ENCODE measurements at regions not wholly inside any gene's neighbourhood (a gene's known extent, or its start where the extent isn't known, plus 50 kb on each side); places are given as distances from the start of the nearest gene placed in this dataset.

DNA sequence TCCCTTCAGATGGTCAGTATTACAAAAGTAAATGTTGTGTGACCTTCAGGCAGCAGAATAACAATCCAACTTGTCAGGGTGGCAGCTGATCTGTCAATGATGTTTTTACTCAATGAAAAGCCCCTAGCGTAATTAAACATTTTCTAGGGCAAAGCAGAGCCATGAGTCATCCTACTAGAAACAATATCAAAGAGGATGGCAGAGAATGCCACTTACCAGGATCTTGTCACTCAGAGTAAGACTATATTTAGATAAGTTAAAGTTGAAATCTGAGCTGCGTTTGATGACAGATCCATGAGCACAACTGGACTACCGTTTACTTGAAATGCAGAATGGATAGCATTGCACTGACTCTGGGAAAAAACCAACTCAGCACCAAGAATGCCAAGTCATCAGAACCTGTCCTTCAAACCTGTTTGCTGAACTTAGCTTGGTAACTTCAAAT is 612.6 kb upstream of the ACVR2A start:
- no peaks in the 10 kb centered on the region for H3K4me1 ChIP-seq (ENCODE audit: insufficient read depth, low read length)
- H3K9me3 ChIP-seq (ENCODE audit: low read depth, low read length), result no peaks in the 10 kb centered on the region
- no peaks in the 10 kb centered on the region for H3K27me3 ChIP-seq (ENCODE audit: insufficient read depth, low read length)
- no peak overlapping the region for H3K4me3 ChIP-seq (ENCODE audit: low read length)

DNA sequence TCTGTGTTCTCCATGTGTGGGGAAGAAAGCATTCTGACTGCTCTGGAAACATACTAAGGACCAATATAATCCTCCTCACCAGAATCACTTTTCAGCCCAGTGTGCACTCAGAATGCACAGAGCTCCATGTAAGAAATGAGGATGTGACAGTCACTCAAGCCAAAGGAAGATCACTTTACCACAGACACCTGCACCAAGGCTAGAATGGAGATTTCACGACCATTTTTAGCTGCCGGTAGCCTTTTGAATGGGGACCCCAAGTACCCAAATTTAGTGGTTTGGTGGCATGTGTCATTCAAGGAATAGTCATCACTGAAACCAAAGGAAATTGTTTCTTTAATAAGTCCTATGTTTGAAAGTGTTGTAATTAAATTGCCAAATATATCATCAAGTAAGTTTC is 613.2 kb upstream of the ACVR2A start:
- no peaks in the 10 kb centered on the region for H3K27me3 ChIP-seq (ENCODE audit: insufficient read depth, low read length)
- H3K9me3 ChIP-seq (ENCODE audit: low read depth, low read length), result no peaks in the 10 kb centered on the region
- H3K4me3 ChIP-seq (ENCODE audit: low read length), result no peak overlapping the region
- no peaks in the 10 kb centered on the region for H3K4me1 ChIP-seq (ENCODE audit: insufficient read depth, low read length)

DNA sequence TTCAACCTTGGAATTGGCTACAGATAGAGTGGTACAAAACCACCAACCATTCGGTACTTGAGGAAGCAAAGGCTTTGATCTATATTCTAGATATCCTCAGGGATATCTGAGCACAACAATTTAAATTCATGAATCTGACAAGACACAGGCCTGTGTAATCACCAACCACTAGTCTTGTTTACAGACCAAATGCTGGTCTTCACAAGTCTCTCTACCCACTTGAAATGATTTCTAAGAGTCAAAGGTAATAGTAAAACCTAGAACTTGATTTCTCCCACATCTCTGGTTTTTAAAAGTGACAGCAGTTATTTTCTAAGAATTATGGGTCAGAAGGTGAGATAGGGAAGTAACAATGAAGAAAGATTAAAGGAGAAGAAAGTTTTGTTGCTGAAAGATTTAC is 613.7 kb upstream of the ACVR2A start:
- H3K4me3 ChIP-seq (ENCODE audit: low read length), result no peak overlapping the region
- no peaks in the 10 kb centered on the region for H3K9me3 ChIP-seq (ENCODE audit: low read depth, low read length)
- H3K4me1 ChIP-seq (ENCODE audit: insufficient read depth, low read length), result no peaks in the 10 kb centered on the region
- no peaks in the 10 kb centered on the region for H3K27me3 ChIP-seq (ENCODE audit: insufficient read depth, low read length)

DNA sequence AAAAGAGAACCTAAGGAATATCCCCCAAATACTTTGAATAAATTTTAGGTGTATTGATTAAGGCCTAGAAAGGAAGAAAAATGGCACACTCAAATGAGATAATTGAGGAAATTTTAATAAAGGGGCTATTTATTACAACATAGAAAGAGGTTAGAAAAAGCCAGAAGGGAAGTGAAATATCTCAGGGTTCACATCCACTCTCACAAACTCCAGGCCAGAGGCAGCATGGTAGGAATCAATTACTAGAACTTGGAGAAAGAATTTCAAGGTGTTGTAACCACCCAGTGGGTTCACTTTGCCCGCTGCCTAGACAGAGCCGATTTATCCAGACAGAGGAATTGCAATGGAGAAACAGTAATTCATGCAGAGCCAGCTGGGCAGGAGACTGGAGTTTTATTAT is 617.5 kb upstream of the ACVR2A start:
- Histone ChIP-seq H3K4me1 (ENCODE audit: insufficient read depth, low read length) (no peaks in the 10 kb centered on the region), H3K9me3 (ENCODE audit: low read depth, low read length) (no peaks in the 10 kb centered on the region), H3K27me3 (ENCODE audit: insufficient read depth, low read length) (no peaks in the 10 kb centered on the region), H3K4me3 (ENCODE audit: low read length) (no peak overlapping the region)

DNA sequence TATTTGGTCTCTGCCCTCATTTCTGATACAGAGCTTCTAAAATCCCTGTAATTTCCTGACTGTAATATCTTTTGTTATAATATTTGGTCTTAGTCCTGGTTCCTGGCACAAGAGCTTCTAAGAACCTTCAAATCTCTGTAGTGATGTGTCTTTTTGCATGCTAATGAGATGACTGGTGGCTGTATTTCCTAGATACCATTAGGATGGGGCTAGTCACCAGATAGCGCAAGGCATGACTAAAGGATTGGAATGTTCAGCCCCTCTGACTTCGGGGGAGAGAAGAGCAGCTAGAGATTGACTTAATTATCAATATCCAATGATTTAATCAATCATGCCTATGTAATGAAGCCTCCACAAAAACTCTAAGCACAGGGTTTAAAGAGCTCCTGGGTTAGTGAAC is 620.8 kb upstream of the ACVR2A start:
- H3K4me1 ChIP-seq (ENCODE audit: insufficient read depth, low read length), result no peaks in the 10 kb centered on the region

DNA sequence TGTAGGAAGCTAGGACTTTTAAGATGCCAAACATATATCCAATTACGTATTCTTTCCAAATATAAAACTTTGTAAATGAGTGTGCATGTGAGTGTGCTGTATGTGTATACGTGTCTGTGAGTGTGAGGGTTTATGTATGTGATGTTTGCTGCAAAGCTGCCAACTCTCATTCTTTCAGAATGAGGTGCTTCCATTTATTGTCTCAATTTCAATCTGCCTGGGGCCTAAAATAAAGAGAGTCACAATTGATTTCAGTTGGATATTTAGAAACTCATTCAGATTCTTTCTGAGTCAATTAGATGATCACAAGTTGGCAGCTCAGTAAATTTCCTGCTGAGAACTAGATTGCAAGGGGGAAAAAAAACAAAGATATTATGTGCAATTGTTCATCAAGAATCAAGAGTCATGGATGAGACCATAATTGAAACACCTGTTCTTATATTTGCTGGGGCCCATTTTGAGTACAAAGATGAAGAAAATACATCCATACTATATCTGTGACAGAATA is 621.2 kb upstream of the ACVR2A start:
- H3K4me1 ChIP-seq (ENCODE audit: insufficient read depth, low read length), result no peaks in the 10 kb centered on the region

More for the DNA sequence above, 620.8 kb upstream of the ACVR2A start:
- H3K27me3 ChIP-seq (ENCODE audit: insufficient read depth, low read length), result no peaks in the 10 kb centered on the region
- no peak overlapping the region for H3K4me3 ChIP-seq (ENCODE audit: low read length)
- no peaks in the 10 kb centered on the region for H3K9me3 ChIP-seq (ENCODE audit: low read depth, low read length)

DNA sequence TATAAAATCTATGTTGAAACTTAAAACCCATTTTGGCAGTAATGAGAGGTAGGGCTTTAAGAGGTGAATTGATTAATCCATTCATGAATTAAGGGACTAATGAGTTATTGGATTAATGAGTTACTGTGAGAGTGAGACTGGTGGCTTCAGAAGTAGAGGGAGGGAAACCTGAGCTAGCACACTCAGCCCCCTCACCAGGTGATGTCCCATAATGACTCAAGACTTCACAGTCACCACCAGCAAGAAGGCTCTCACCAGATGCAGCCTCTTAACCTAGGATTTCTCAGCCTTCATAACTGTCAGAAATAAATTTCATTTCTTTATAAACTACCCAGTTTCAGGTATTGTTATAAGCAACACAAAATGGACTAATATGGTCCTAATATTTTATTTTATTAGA is 621.7 kb upstream of the ACVR2A start:
- Histone ChIP-seq H3K4me1 (ENCODE audit: insufficient read depth, low read length) (no peaks in the 10 kb centered on the region), H3K9me3 (ENCODE audit: low read depth, low read length) (no peaks in the 10 kb centered on the region), H3K4me3 (ENCODE audit: low read length) (no peak overlapping the region), H3K27me3 (ENCODE audit: insufficient read depth, low read length) (no peaks in the 10 kb centered on the region)

More for the DNA sequence above, 621.2 kb upstream of the ACVR2A start:
- H3K4me3 ChIP-seq (ENCODE audit: low read length), result no peak overlapping the region
- no peaks in the 10 kb centered on the region for H3K27me3 ChIP-seq (ENCODE audit: insufficient read depth, low read length)
- H3K9me3 ChIP-seq (ENCODE audit: low read depth, low read length), result no peaks in the 10 kb centered on the region

DNA sequence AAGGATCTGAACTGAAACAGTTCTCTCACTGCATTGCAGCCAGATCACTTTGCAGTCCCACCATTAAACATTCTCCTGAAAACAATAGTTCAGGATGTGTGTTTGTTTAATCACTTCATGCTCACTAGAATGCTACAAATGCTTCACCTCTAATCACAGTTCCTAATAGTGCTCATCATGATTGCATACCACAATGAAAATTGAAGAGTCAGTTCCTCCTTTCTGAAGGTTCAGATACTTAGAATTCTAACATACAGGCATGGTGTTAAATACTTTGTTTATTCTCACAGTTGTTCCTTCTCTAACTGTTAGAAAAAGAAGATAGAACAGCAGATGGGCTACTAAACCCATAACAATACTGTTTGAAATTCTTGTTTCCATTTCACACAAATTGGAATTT is 622.3 kb upstream of the ACVR2A start:
- Histone ChIP-seq H3K4me1 (ENCODE audit: insufficient read depth, low read length) (no peaks in the 10 kb centered on the region), H3K9me3 (ENCODE audit: low read depth, low read length) (no peaks in the 10 kb centered on the region), H3K4me3 (ENCODE audit: low read length) (no peak overlapping the region), H3K27me3 (ENCODE audit: insufficient read depth, low read length) (no peaks in the 10 kb centered on the region)

DNA sequence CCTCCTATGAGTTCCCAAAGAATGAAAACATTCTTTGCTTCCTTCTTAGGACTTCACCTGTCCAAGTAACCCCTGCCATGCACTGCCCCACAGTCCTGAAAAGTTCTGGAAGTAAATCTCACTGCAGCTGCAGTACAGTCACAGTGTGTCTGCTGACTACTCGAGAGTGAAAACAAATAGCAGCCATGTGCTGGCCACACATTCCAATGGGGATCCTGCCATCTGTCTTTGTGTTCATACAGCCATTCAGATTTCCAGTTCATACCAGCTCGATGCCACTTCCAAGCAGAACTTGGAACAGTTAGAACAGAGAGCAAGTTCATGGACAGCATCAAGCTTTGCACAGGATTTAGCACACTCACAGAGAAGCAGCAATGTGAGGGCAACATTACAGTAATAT is 629.9 kb upstream of the ACVR2A start:
- H3K27me3 ChIP-seq (ENCODE audit: insufficient read depth, low read length), result no peaks in the 10 kb centered on the region
- H3K4me1 ChIP-seq (ENCODE audit: insufficient read depth, low read length), result no peaks in the 10 kb centered on the region

DNA sequence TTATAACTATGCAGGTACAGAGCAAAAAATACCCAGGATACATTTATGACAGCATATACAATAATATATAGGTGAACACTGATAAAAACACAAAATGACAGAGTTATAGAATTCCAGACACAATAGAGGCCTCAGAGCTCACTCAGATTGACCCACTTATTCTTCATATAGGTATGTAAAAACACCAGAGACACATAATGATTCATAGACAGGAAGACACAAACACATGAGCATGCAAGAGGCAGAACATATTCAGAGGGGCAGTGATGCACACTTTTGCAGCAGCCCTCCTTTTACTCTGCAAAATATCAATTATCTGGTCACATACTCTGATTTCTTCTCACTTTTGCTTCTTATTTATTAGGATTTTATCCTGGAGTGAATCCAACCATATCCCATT is 633.3 kb upstream of the ACVR2A start:
- no peaks in the 10 kb centered on the region for H3K9me3 ChIP-seq (ENCODE audit: low read depth, low read length)

More for the DNA sequence above, 629.9 kb upstream of the ACVR2A start:
- H3K9me3 ChIP-seq (ENCODE audit: low read depth, low read length), result no peaks in the 10 kb centered on the region
- no peak overlapping the region for H3K4me3 ChIP-seq (ENCODE audit: low read length)

DNA sequence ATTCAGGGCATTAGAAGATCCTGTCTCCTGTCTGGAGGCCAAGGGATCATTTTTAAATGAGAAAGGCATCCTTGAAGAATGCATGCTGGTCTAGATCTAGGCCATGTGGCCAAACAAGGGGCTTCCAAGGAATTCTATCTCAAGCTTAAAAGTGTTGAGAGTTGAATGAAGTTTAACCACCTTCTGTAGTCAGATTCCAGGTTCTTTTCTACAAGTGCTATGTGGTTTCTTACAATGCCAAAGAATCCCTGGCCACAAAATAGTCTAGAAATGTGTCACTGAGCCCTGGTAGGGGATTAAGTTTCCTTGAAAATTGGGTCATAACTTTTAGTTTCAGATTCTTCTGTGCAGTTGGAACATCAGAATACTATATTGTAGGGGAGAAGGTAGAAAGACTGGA is 640.7 kb upstream of the ACVR2A start:
- H3K4me1 ChIP-seq (ENCODE audit: insufficient read depth, low read length), result no peaks in the 10 kb centered on the region
- no peaks in the 10 kb centered on the region for H3K9me3 ChIP-seq (ENCODE audit: low read depth, low read length)
- no peak overlapping the region for H3K4me3 ChIP-seq (ENCODE audit: low read length)
- H3K27me3 ChIP-seq (ENCODE audit: insufficient read depth, low read length), result no peaks in the 10 kb centered on the region

More for the DNA sequence above, 633.3 kb upstream of the ACVR2A start:
- no peaks in the 10 kb centered on the region for H3K4me1 ChIP-seq (ENCODE audit: insufficient read depth, low read length)
- no peak overlapping the region for H3K4me3 ChIP-seq (ENCODE audit: low read length)
- H3K27me3 ChIP-seq (ENCODE audit: insufficient read depth, low read length), result no peaks in the 10 kb centered on the region

DNA sequence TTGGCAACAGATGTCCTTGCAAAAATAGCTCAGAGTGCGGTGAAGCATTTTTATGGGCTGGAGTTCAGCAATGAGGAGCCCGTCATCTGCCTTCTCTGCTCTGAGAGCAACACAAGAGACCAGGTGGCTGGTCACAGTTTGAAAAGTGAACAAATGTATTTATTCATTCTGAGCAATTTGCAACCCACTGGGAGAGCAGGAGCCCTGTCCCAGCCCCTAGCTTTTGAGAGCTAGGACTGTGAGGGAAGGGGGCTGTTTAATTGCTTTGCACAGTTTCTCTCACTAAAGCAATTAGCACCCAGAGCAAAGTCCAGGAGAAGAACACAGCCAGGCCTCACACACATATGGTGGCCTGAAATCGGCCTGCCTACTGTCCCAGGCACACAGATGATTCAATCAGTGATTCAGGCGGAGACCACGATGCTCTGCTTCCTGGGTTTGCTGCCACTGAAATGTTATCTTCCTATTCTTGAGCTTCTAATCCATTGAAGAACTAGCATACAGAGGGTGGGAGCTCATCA is 646.1 kb upstream of the ACVR2A start:
- no peak overlapping the region for H3K4me3 ChIP-seq (ENCODE audit: low read length)

DNA sequence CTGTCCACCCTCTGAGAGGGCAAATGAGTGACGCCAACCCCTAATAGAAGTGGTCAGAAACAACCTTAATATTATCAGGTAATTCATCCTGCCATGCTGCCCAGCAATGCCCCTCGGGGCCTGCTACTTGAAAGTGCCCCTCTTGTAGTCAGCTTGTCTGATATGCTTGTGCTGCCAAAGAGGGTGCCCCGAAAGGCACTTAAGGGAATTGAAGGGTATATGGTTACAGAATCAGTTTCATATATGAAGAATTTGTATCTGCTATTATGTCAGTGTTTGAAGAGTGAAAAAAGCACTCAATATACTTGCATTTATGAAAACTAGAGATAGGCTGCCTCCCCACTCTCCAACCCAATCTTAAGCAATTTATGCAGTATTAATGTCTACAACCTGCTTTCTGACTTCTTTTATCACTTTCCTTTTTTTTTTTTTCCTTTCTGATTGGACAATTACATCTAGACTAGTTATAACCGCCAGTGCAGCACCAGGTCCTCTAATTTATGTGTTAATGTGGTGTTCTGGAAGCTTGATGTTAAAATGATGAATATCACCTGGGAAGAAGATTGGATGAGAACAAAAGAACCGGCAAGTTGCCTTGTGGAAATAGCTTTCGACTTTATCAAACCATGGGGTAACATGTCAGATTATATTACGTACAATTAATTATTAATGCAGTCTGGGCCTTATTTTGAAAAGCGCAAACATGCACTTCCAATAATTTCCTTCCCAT is 646.9 kb upstream of the ACVR2A start:
- no peaks in the 10 kb centered on the region for H3K27me3 ChIP-seq (ENCODE audit: insufficient read depth, low read length)
- peaks cover 3% of the 10 kb centered on the region for H3K9me3 ChIP-seq (ENCODE audit: low read depth, low read length)

More for the DNA sequence above, 646.1 kb upstream of the ACVR2A start:
- no peaks in the 10 kb centered on the region for H3K27me3 ChIP-seq (ENCODE audit: insufficient read depth, low read length)
- no peaks in the 10 kb centered on the region for H3K4me1 ChIP-seq (ENCODE audit: insufficient read depth, low read length)
- no peaks in the 10 kb centered on the region for H3K9me3 ChIP-seq (ENCODE audit: low read depth, low read length)

DNA sequence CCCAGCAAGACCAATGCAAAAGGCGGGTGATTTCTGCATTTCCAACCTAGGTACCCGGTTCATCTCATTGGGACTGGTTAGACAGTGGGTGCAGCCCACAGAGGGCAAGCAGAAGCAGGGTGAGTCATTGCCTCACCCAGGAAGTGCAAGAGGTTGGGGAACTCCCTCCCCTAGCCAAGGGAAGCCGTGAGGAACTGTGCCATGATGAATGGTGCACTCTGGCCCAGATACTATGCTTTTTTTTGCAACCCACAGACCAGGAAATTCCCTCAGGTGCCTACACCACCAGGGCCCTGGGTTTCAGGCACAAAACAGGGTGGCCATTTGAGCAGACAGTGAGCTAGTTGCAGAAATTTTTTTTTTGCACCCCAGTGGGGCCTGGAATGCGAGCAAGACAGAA is 662.6 kb upstream of the ACVR2A start:
- no peak overlapping the region for H3K4me3 ChIP-seq (ENCODE audit: low read length)
- peaks cover 11% of the 10 kb centered on the region for H3K9me3 ChIP-seq (ENCODE audit: low read depth, low read length)
- no peaks in the 10 kb centered on the region for H3K4me1 ChIP-seq (ENCODE audit: insufficient read depth, low read length)
- no peaks in the 10 kb centered on the region for H3K27me3 ChIP-seq (ENCODE audit: insufficient read depth, low read length)

More for the DNA sequence above, 646.9 kb upstream of the ACVR2A start:
- no peaks in the 10 kb centered on the region for H3K4me1 ChIP-seq (ENCODE audit: insufficient read depth, low read length)
- no peak overlapping the region for H3K4me3 ChIP-seq (ENCODE audit: low read length)

DNA sequence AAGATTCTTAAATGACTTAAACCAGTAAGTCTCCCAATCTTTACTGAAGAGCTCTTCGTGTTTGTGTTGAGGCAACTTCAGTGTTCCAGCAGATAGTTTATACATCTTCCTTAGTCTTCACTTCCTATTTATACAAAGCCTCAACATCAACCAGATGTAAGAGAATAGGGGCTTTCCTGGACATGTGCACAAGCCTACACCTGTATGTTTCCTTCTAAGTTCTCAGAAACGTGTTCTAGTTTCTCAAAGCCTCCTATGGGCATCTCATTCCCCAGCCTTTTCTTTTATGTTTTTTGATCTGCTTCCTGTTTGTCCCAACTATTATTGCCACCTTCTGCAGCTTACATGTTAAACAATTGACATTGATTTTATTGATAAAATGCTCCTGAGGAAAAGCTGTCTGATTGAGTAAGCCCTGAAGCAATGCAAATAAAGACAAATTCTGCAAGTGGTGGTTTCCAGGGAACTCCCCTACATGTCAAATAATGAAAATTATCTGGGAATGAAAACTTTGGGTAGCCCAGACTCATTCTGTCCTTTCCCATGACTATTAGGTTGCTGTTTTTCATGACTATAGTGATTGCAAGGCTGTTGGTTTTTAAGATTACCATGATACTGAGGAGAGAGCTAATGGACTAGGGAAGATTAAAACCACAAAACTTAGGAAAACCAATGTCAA is 663.3 kb upstream of the ACVR2A start:
- peaks cover 11% of the 10 kb centered on the region for H3K9me3 ChIP-seq (ENCODE audit: low read depth, low read length)
- H3K4me1 ChIP-seq (ENCODE audit: insufficient read depth, low read length), result no peaks in the 10 kb centered on the region
- no peaks in the 10 kb centered on the region for H3K27me3 ChIP-seq (ENCODE audit: insufficient read depth, low read length)
- H3K4me3 ChIP-seq (ENCODE audit: low read length), result no peak overlapping the region

All from mononuclear cell (primary cell).